Stimulated activated CD4-positive, alpha-beta T cell treated with anti-CD3 and anti-CD28 coated beads, TNF-alpha, amount 100 ng/mL, for 4 hours (primary cell): ENCODE measurements at regions not wholly inside any gene's neighbourhood (a gene's known extent, or its start where the extent isn't known, plus 50 kb on each side); places are given as distances from the start of the nearest gene placed in this dataset.

Experiments used
- DNase-seq, 3 experiments: peaks; one replicate each; pipeline ENCODE4 v3.0.0-alpha.2; 2020; ENCODE audit warnings: low read depth in 3 of 3

DNA sequence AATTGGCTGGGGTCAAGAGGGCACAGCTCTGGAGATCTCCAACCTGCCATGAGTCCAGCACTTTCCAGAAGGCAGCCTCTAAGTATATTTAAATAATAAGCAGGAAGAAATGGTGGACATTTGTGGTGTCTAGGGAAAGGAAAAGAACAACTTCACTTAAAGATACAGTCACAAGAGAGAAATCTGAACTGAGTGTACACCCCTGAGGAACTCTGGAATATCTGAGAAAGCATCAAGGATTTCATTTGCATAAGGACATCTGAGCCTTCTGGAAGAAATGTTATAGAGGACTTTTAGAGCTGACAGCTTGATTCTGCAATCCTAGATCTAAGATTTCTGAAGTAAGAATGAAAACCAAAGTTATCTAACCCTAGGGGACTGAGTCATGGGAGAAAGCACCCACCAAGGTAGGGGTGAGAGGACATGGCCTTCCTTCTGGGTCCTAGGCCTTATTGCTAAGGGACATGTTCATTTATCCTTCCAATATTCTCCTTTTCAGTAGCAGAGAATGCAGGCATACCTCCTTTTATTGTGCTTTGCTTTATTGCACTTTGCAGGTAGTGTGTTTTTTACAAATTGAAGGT is 253.4 kb upstream of the SLC24A2 start:
- no peak for DNase-seq

DNA sequence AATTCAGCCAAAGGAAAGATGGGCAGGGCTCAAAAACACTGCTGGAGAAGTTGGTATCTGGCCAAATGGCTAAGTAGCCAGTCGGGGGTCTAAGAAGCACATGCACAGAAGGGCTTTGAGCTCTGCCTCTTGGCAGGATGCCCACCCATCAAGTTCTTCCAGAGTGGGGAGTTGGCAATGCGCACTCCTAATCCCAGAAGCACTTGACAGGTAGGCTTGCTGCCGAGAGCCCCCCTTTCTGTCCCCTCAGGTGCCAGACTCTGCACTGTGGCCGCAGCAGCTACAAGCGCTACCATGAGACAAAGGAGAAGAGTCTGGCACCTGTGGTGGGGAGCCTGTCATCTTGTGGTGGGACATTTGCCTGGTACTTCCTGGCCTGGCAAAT is 252.9 kb upstream of the SLC24A2 start:
- DNase-seq: no peak

DNA sequence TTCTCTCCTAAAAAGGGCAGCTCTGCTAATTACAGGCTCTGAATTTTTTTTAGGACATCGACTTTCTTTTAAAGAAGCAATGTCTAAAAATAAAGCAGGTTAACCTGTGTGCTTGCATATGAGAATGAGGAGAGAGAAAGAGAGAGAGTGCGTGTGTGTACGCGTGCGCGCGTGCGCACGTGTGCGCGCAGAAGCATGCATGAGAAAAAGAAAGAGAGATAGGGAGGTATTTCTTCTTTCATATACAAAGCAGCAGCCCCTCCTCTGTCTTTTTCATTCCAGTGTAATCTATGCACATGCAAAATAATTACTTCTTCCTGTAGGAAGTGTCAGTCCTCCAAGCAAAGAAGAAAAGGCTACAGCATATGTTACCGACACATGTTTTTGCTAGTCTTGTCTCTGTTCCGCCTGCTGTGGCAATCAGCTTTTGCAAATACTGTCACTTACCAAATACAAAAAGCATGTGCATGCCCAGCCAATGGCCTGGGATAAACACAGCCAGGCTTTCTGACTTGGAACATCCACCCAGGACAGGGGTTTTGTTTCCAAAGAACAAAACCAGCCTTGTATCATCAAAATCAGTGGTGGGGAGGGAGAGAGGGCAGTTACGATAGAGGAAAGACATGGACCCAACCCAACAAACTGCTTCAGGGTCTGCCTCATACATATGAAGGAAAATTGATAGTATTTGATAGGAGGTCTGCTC is 252.3 kb upstream of the SLC24A2 start:
- DNase-seq: no peak

DNA sequence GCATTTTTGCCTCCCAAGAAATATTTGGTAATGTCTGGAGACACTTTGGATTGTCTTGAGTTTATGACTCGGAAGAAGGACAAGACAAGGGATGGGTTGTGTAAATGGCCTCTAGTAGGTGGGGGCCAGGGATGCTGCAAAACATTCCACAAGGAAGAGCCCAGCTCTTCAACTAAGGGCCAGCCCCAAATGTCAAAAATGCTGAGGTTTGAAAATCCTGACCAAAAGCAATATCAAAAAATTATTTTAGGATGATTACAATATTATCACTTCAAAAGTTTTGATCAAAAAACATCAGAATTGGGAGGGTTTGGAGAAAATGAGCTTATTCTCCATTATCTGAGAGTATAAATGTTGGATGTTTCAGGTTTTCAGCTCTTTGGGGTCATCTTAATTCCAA is 248.9 kb upstream of the SLC24A2 start:
- DNase-seq: no peak

DNA sequence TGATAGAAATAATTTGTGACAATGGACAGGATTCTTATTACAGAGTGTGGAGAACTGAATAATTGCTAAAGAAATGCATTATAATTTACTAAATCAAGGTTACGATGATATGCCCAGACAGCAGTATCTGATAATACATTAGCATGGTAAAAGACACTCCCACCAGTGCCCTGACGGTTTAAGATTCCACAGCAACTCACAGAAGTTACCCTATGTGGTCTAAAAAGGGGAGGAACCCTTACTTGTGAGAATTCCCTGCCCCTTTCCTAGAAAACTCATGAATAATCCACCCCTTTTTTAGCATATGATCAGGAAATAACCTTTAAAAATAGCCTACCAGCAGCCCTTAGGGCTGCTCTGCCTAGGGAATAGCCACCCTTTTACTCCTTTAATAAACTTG is 244.7 kb upstream of the SLC24A2 start:
- no peak for DNase-seq

DNA sequence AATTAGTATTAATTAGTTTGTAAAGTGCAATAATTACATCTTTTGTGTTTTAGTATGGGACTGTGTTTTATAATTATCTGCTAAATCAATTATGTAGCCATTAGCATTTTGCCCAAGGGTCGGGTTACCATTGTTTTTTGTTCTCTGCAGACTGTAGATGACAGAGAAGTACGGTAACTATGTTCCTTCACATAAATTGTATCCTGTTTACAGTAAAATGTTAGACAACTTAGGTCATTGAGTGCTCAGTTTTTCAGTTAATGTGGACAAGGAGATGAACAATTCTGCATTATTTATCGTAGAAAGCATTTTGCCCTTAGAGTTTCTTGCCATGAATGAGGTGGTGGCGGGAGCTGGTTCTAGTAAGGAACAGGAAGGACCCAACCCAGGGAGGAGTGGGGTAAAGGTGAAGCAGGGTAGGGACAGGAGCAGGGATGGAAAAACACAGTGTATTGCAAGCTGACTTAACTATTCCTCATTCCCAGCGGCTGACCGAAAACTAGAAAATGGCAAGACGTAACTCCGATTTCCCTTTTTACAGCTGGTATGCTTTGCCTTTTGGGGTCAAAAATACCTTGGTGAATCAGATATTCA is 243.7 kb upstream of the SLC24A2 start:
- DNase-seq: no peak

DNA sequence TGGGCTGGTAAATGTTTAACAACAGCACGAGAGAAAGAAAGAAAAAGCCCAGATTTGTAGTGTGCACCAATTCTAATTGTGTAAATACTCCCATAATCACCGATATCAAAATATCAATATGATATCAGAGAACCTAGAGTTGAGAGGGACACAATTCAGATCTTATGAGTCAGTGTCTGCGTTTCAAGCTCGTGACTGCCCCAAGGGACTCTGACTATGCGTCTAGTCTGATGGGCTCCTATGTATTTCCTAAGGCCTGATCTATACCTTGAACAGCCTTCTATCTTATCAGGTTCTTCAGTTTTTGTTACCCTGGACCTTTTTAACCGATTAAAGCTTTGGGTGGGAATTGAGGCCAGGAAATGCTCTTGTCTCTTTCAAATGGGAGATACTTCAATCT is 243.0 kb upstream of the SLC24A2 start:
- DNase-seq: no peak

DNA sequence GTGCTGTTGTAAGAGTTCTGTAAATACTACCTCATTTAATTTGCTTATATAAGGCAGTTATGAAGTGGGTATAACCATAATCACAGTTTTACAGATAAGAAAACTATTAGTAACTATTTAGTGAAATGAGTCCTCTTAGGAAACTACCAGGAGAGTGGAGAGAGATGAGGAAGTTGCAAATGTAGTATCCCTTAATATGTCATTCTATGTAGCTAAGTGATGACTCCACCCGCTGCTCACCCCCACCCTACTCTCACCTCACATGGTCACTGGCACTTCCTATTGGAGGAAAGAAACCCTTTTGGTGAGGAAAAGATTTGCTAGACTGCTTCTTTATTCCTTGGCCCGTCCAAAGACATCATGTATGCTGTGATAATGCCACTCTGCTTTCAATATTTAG is 241.8 kb upstream of the SLC24A2 start:
- no peak for DNase-seq

DNA sequence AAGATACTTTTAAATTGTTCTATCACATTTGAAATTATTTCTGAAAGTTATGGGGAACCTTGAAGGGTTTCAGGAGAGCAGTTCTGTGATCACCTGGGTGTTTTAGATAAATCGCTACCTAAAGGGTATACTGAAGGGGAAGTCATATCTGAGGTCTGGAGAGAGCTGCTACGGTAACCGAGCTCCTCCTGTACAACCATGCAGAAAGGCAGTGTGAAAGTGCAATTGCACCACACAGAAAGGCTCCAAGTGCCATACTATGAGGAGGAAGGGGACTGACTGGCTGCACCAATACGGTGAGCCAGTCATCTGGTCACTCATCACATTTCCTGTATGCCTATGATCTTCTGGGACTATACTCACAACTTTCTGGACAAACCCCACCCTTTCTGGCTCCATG is 241.4 kb upstream of the SLC24A2 start:
- DNase-seq: no peak

DNA sequence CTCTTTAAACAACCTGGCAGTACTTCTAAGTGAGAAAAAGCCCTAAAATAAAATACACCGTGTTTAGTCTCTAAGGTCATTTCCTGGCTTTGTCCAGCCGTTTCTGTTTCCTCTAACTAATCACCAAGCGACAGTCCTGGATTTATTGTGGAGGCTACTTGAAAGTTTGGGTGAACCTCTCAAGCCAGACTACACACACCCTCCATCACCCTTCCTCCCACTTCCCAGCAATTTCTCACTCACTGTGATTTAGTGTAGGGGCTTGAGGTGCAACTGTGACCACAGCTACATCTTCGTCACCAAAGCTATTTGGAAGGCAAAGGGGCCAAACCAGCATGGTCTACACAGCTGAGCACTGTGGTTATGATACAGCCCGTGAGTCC is 240.0 kb upstream of the SLC24A2 start:
- no peak for DNase-seq

DNA sequence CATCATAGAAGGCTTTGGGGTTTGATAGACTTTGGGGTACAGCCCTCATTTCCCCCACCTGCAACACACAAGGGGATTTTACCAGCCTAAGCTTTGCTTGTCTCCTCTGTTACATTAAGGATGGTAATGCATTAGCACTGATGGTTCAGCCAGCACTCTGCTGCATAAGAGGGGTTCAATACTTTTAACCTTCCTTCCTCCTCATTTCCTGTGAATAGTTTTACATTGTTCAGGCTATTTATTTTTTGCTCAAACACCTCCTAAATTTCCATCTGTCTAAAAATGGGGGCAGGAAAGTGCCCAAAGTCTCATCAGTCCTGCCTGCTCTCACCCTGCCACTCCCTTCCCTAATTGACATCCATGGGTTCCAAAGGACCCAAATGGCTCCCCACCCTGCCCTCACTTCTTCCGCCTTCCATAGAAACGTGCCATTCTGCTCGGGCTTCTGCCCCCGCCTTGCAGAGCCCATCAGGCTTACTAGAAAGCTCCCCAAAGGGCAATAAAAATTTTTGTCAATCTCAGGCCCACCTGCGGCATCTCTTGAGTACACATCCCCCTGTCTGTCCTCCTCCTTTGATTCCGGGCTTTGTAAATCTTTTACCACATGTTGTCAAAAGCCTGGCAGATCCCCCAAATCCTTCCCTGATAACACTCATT is 239.5 kb upstream of the SLC24A2 start:
- no peak for DNase-seq

DNA sequence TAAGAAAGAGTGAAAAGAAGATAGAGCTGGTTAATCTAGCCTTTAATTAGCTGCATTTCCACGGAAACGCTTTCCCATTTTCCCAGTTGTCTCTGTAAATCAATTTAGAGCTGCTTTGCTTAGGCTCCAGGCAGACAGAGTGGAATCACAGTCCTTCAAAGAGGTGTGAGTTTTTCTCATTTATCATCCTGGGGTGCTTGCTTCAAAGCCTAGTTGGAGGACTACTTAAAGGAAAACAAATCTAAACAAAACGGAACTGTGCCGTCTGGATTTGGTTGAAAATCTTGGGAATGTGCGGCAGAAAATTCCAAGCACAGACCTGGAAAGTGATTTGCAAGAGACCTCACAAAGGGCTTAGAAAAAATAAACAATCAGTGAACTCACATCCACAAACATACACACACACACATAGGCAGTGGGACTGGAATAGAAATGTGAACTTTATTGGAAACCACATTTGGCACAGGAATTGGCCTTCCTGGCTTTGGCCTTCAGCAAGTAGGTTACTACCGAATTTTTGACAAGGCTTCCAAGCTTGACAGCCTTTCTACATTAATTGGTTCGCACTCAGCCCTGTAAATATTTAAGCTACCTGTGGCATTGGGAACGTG is 235.2 kb upstream of the SLC24A2 start:
- DNase-seq: no peak

DNA sequence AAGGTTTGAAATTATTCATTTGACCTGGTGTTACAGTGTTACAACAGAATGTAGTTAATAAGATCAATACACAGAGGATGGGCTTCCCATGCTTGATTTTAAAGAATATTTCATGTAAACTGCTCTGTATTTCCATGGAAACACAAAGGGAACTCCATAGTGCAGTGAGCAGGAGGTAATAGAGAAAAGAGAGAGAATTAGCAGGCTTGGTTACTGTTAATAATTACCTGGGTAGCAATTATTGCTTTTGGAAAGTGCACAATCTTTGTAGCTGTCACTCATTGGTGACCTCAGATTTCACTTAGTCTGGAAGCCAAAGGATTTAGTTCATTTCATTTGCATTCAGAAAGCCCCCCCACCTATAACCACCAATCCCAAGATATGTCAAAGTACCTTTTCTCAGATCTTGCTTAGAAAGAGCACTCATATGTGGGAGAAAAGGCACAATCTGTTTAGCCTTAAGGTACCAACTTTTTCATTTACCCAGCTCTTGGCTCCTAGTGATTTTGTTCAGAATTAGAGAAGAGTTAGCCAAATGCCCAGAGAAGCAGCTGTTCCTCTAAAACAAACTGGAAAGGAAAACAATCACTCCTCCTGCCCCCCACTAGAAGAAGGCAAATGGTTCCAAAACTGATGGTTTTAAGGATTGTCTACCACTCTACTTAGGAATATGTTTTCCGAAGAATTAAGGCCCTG is 234.5 kb upstream of the SLC24A2 start:
- no peak for DNase-seq

DNA sequence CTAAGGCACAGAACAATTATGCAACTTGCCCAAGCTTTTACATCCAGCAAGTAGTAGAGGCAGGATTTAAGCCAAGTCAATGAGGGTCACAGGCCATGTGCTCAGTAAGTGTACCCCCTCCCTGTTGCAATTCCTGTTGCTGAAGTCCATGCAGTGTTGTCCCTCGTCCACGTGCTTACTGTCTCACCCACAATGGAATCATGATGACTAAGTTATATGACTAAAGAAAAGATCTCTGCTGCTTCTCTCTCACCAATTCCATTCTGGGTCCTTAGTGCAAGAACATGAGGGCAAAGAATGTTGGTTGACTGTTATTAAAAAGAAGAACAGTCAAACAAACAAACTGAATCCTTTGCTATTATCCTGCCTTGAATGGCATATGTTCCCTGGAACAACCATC is 233.6 kb upstream of the SLC24A2 start:
- DNase-seq: no peak

DNA sequence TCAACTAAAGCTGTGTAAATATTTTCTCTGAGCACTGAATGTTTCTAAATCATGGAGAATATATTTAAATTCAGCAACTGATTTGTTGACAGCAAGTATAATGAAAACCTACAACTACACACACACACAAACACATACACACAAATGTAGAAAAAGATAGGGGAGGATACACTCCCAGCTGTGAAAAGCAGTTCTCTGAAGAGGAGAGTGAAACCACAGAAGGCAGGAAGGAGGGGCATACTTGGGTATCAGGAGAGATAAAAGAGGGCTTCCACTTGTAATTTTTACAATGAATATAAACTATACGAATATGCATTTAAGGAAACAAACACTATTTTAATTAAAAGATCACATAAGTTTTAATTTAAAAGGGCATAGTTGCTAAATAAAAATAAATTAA is 227.8 kb upstream of the SLC24A2 start:
- no peak for DNase-seq

DNA sequence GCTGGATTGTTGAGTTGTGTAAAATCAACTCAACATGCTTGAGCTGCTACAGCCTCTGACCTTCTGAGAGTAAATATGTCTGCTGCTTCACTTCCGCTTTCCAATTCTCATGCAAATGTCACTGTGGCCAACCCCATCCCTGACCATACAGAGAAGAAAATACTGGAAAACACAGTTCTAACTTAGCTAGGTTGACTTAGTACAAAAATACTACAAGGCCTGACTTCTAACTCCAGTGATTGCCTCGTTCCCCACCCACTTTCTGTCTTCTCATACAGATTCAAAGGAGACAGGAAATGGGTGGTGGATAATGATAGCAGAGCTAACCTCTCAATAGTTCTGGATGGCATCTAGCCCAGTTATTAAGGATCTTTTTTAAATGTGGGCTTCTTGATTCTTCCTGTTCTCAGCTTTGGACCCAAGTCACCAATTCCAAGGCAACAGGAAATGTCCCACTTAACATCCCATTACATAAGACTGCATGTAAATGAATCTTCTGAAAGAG is 226.6 kb upstream of the SLC24A2 start:
- no peak for DNase-seq

DNA sequence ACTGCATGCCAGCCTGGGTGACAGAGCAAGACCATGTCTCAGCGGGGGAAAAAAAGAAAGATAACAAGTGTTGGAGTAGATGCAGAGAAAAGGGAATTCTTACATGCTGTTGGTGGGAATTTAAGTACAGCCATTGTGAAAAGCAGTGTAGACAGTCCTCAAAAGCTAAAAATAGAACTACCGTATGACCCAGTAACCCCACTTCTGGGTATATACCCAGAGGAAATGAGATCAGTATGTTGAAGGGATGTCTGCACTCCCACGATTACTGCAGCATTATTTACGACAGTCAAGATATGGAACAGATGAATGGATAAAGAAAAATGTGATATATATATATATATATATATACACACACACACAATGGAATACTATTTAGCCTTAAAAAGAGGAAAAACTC is 225.3 kb upstream of the SLC24A2 start:
- no peak for DNase-seq

DNA sequence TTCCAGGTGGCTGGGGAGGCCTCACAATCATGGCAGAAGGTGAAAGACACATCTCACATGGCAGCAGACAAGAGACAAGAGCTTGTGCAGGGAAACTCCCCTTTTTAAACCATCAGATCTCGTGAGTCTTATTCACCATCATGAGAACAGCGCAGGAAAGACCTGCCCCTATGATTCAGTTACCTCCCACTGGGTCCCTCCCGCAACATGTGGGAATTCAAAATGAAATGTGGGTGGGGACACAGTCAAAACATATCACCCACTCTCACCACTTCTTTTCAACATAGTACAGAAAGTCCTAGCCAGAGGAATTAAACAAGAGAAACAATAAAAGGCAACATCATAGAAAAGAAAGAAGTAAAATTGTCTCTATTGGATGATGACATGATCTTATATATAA is 223.4 kb upstream of the SLC24A2 start:
- no peak for DNase-seq

DNA sequence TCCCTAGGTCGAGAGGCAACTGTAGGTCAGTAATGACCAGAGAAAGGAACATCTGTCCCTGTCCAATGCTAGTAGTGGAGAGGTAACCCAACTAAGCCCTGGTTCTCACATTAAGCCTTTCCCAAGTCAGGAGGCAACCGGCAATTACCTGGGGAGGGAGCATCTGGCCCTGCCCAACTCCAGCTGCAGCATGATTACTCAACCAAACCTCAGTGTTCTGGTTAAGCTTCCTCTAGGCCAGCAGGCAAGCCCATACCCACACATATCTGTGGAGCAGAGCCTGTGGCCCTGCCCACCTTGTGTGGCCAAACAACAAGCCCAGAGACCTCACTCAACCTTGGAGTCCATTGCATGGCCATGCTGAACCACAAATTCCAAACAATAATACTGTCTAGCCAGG is 220.8 kb upstream of the SLC24A2 start:
- DNase-seq: no peak

DNA sequence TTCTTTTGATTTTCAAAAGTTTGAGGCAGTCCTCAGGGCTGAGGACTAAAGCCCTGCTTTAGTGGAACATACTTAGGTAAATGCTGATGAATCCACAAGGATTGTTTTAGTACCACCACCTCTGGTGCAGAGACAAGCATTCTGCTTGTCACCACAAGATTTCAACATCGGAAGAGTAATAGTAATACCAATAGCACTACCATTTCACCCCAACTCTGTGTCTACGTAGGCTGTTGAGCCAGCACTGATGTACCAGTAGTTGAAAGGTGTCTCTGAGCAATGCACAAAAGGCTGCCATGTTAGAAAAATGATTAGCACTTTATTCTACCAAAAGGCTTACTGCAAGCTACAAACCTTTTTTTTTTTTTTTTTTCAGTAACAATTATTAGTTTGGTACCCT is 213.2 kb upstream of the SLC24A2 start:
- DNase-seq: no peak

DNA sequence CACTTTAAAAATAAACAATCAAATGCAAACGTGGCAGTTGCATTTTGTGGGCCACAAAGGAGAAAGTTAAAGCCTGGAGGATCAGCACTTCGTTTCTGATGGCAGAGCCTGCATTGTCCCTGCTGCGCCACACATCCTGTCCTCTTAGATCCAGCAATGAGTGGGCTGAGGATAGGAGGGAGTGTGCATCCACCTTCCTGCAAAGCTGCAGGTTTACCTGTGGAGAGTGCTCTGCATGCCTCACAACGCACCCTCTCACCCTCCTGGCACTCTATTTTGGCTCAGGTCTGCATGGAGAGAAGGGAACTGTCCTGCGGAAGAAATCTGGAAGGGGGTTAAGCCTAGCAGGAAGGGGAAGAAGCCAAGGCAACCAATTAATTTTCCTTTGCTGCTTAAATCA is 212.2 kb upstream of the SLC24A2 start:
- no peak for DNase-seq

DNA sequence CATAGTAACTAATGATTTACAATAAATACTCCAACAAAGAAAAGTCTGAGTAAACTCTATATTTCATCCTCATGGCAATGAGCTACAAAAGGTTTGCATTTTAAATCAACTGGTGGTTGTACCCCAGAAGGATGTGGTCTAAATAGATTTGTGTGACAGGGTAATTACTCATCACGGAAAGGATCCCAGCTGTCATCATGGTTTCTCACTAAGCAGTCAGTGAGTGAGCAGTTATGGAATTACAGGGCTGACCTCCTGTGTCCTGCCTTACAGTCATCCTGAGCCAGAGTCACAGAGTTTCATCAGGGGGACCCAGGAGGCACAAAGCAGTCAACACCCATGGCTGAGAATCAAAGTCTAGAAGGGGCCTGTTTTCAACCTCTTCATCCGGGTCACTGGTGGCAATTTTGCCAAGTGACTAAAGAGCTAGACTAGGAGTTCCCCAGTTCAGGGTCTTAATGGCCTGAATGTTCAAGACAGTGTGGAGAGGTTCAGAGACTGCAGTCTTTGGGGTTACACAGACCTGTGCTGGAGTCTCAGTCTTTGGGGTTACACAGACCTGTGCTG is 210.7 kb upstream of the SLC24A2 start:
- DNase-seq: no peak
